ENCODE measurements at regions not wholly inside any gene's neighbourhood (a gene's known extent, or its start where the extent isn't known, plus 50 kb on each side); places are given as distances from the start of the nearest gene placed in this dataset.
"Not testable (repeated sequence)": the region's sequence is repeated elsewhere in the genome, so short reads cannot be mapped to it uniquely, and the experiment has no call there.

DNA sequence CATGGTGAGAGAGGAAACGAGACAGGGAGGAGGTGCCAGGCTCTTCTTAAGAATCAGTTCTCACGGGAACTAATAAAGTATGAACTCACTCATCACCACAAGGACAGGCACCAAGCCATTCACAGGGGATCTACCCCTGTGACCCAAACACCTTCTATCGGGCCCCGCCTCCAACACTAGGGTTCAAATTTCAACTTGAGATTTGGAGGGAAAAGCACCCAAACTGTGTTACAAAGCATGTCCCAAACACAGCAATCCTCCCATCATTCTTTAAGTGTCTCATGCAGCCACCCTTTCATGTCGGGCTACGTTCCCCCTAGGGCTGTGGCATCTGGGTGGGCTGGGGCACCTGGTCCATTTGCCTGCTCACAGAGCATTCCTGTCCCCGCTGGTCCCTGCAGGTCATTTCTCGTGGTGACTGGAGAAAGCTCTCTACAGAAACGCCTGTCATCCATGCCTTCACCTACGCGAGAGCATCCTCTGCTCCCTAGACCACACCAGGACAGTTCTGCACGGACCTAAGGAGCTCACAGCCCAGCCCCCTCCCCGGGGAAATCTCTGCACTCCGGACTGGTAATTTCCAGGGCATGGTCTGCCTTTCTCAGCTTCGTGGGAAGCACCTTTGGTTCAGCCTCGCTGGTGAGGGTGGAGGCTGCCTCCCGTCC is 79.6 kb downstream of the TTLL2 start:
- H3K36me3 Mint-ChIP-seq, result no peaks in the 10 kb centered on the region
- peaks cover 39% of the 10 kb centered on the region for H3K27me3 Mint-ChIP-seq
- no peaks in the 10 kb centered on the region for H3K4me1 Mint-ChIP-seq
- no peaks in the 10 kb centered on the region for H3K9me3 Mint-ChIP-seq
- no peak overlapping the region for H3K4me3 Mint-ChIP-seq
- no peak overlapping the region for H3K27ac Mint-ChIP-seq
- no peak for ATAC-seq

DNA sequence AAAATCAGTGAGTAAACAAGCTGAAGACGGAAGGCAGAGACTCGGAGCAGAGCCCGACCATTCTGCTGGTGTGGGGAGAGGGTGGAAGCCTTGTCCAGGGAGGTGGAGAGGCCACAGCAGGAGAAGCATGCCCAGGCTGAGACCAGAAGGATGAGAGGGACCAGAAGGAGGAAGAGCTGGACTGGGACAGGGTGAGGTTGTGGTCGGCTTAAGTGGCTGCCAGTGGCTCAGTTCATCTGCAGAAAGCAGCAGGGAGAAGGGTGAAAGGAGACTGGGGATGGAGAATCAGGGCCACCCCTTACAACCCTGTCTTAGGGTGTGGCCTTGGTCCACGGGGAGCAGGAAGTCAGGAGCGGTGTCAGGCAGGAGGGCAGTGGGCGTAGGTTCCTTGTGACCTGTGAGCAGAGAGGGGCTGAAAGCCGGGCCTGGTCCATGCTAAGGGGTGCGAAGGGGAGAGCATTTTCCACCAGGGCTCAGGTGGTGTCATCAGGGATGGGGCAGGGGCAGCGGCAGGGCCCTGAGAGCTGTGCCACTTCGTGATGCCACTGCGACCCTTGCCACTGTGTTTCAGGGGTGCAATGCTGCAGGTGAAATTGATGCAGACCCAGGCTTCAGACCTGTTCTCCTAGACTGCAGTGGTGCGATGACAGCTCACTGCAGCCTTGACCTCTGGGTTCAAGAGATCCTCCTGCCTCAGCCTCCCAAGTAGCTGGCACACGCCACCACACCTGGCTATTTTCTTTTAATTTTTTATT is 81.1 kb downstream of the TTLL2 start:
- no peak overlapping the region for H3K4me3 Mint-ChIP-seq
- H3K27ac Mint-ChIP-seq, result no peak overlapping the region
- H3K4me1 Mint-ChIP-seq, result no peaks in the 10 kb centered on the region
- no peaks in the 10 kb centered on the region for H3K9me3 Mint-ChIP-seq
- H3K27me3 Mint-ChIP-seq, result peaks cover 26% of the 10 kb centered on the region
- no peak for ATAC-seq
- H3K36me3 Mint-ChIP-seq, result no peaks in the 10 kb centered on the region

DNA sequence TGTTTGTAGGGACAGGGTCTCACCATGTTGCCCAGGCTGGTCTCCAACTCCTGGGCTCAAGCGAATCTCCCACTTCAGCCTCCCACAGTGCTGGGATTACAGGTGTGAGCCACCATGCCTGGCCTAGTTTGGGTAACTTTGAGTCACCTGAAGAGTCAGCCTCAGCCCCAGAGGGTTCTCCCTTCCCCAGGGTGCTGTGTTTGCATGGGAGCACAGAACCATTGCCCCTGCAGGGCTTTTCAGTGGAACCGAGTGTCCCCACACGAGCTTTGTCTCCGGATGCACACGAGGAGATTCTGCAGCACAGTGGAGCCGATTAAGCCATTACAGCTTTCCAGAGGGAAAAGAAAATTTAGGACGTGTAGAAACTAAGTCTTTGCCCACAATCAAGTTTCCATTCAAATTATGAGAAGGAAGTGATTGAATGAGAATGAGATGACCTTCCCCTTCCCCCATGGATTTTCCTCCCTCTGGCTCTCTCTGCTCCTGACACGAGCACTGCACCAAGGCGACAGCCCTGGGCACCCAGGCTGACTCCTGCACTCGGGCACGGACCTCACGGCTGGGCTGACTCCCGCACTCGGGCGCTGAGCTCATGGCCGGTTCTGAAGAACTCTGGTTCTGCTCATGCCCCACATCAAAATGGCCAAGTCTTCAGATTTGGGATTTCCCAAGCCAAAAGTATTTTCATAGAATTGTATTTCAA is 81.8 kb downstream of the TTLL2 start:
- H3K4me1 Mint-ChIP-seq, H3K4me3 Mint-ChIP-seq, H3K9me3 Mint-ChIP-seq, H3K36me3 Mint-ChIP-seq, H3K27ac Mint-ChIP-seq, ATAC-seq: not testable (repeated sequence)
- H3K27me3 Mint-ChIP-seq, result peaks cover 23% of the 10 kb centered on the region

DNA sequence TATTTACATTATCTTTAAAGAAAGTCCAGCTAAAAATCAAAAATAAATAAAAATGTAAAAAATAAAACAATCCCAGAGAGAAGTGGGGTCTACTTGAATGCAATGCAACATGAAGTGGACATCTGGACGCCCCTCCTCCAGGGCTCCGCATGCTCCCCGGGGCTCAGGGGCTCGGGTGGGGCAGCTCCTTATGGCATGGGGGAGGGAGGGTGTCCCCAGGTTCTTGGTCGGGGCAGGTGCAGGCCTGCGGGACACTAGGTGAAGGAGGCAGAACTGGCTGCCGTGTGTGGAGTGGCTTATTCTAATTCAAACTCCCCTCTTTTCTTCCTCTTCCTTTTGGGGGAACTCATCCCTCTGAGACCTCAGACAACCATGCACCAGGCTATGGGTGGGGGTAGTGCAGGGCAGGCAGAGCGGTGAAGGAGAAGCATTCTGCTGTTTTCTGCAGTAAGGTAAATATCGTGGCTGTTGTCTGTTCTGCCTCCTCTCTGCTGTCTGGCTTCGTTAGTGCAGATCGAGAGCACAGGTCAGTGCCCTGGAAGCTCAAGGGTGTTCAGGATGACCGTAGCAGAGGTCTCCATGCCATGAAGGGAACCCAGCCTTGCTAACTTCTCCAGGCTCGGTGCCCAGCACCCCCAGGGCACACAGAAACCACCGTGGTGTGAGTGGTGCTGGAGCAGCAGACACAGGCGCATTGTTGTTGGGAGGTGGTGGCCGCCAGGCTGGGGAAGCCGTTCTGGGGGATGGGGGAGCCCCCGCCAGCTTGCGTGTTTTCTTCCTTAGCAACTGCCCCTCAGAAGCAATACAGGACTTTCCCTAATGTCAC is 82.6 kb downstream of the TTLL2 start:
- ATAC-seq, result no peak
- H3K27ac Mint-ChIP-seq, result no peak overlapping the region
- H3K36me3 Mint-ChIP-seq, result no peaks in the 10 kb centered on the region
- peaks cover 16% of the 10 kb centered on the region for H3K27me3 Mint-ChIP-seq
- H3K4me3 Mint-ChIP-seq, result no peak overlapping the region
- H3K4me1 Mint-ChIP-seq, result no peaks in the 10 kb centered on the region
- H3K9me3 Mint-ChIP-seq, result no peaks in the 10 kb centered on the region

DNA sequence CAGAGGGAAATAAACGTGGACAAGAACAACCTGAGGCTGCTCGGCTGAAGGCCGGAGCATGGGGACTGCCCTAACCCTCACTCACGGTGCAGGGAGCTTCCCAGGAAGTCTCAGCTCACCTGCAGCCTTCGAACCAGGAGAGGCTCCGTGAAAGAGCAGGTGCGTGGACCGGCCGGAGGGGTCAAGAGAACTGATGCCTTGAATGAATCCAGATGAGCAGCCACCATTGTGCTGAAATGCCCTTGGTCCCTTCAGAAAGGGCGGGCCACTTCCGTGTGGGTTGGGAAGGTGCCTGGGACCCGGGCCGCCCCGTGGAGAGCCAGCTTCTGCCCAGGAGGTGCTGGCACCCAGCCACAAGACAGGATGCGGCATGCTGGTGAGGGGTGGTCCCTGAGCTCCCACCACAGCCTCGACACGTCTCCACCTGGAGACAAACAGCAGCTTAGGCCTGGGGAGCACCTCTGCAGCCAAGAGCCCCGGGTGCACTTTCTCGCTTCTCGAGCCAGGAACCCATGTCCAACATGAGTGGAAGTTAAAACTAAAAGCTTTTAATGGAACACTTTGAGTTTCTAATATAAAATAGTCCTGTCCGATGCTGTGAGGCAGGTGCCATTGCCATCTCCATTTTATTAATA is 83.5 kb downstream of the TTLL2 start:
- Mint-ChIP-seq H3K36me3 (no peaks in the 10 kb centered on the region), H3K4me1 (no peaks in the 10 kb centered on the region), H3K4me3 (no peak overlapping the region), H3K27ac (no peak overlapping the region), H3K9me3 (no peaks in the 10 kb centered on the region), H3K27me3 (peaks cover 15% of the 10 kb centered on the region)
- no peak for ATAC-seq

DNA sequence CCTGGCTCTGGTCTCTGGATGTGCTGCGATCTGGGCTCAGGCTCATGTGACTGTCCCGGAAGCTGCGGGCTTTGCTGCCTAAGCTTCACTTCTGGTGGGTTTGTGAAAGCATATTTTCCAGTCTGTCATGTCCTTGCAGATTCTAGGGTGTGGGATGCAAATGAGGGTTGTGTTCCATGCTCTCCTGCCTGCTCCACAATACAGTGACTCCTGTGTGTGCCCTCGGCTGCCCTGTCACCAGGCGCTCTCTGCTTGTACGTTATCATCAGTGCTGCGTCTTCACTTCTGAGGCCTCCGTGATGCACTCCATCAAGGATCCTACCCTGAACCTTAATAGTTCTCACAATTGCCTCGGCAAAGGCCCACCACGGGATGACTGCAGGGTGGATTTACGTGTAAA is 84.2 kb downstream of the TTLL2 start:
- Mint-ChIP-seq H3K27me3 (peaks cover 15% of the 10 kb centered on the region), H3K9me3 (no peaks in the 10 kb centered on the region), H3K36me3 (no peaks in the 10 kb centered on the region), H3K4me1 (no peaks in the 10 kb centered on the region), H3K27ac (no peak overlapping the region), H3K4me3 (no peak overlapping the region)
- ATAC-seq, result no peak

DNA sequence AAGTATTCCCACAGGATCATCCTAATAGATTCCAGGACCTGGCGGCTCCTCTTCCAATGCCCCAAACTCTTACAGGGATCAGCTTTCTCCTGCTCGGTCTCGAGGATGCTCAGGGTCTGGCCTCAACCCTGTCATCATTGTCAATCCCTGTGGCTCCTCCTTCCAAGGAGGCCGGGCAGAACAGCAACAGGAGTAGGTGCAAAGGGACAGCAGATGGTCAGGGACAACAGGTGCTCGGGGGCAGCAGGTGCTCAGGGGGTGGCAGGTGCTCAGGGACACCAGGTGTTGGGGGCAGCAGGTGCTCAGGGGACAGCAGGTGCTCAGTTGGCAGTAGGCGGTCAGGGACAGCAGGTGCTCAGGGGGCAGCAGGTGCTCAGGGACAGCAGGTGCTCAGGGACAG is 84.8 kb downstream of the TTLL2 start:
- Mint-ChIP-seq H3K36me3 (no peaks in the 10 kb centered on the region), H3K4me3 (no peak overlapping the region), H3K27ac (no peak overlapping the region), H3K9me3 (no peaks in the 10 kb centered on the region), H3K27me3 (peaks cover 15% of the 10 kb centered on the region), H3K4me1 (no peaks in the 10 kb centered on the region)
- ATAC-seq, result no peak

DNA sequence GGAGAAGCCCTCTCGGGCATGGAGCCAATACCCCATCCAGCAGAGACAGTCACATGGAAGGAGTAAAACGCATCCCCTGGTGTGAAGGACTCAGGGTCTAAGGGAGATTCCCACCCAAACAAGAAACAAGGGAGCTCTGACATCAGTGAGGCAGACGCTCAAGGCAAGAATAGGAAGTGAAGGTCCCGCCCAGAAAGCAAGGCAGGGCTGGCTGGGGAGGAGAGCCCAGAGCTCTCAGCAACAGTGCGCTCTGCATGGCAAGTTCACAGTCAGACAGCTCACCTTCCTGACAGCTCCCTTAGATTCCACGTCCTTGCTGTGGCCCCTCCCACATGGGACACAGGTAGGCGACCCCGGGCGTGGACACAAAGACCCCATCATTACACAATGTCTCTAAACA is 85.6 kb downstream of the TTLL2 start:
- Mint-ChIP-seq H3K9me3 (no peaks in the 10 kb centered on the region), H3K27me3 (peaks cover 7% of the 10 kb centered on the region), H3K27ac (no peak overlapping the region), H3K36me3 (no peaks in the 10 kb centered on the region), H3K4me1 (no peaks in the 10 kb centered on the region), H3K4me3 (no peak overlapping the region)
- no peak for ATAC-seq

DNA sequence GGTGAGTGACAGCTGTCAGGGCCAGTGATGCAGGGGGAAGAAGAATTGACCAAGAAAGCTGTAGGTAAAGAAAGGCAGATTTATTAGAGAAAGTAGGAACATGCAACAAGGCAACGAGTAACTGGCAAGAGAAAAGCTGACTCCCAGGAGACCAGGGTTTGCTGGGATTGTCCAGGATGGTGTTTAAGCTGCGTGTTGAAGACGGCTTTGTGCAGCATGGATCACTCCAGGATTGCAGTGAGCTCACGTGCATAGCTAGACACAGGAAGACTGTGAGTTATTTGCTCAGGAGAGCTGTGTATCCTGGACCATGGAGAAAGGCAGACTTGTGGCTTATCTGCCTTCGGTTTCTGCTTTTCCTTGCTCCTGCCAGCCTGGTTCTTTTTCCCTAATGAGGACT is 87.6 kb downstream of the TTLL2 start:
- H3K4me1 Mint-ChIP-seq, result no peaks in the 10 kb centered on the region
- no peak overlapping the region for H3K4me3 Mint-ChIP-seq
- no peaks in the 10 kb centered on the region for H3K36me3 Mint-ChIP-seq
- H3K27ac Mint-ChIP-seq, result no peak overlapping the region
- H3K27me3 Mint-ChIP-seq, result peaks cover 10% of the 10 kb centered on the region
- H3K9me3 Mint-ChIP-seq, result no peaks in the 10 kb centered on the region
- no peak for ATAC-seq

DNA sequence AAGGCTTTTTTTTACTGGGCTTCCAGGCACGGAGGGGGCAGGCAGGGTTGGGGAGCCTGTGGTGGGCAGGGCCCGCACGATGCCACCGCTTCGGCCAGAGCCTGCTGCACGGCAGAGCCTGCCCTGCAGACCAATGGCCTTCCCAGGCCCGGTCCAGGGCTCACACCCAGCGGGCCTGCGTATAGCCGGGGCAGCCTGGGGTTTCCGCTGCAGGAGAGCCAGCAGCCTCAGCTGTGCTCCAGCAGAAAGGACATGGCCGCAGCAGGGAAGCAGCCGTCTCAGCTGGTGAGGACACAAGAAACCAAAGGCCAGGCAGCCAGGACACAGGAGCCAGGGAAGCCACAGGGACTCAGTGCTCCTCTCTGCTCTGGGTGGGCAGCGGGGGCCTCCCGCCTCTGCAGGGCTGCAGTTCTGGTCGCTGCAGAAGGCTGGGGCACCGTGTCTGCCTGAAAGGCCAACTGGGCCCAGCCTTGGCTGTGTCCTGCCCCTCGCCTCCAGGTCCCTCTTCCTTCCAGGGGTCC is 90.6 kb downstream of the TTLL2 start:
- Mint-ChIP-seq H3K4me1 (no peaks in the 10 kb centered on the region), H3K9me3 (no peaks in the 10 kb centered on the region), H3K36me3 (no peaks in the 10 kb centered on the region), H3K27ac (no peak overlapping the region), H3K27me3 (peaks cover 31% of the 10 kb centered on the region), H3K4me3 (no peak overlapping the region)
- no peak for ATAC-seq

DNA sequence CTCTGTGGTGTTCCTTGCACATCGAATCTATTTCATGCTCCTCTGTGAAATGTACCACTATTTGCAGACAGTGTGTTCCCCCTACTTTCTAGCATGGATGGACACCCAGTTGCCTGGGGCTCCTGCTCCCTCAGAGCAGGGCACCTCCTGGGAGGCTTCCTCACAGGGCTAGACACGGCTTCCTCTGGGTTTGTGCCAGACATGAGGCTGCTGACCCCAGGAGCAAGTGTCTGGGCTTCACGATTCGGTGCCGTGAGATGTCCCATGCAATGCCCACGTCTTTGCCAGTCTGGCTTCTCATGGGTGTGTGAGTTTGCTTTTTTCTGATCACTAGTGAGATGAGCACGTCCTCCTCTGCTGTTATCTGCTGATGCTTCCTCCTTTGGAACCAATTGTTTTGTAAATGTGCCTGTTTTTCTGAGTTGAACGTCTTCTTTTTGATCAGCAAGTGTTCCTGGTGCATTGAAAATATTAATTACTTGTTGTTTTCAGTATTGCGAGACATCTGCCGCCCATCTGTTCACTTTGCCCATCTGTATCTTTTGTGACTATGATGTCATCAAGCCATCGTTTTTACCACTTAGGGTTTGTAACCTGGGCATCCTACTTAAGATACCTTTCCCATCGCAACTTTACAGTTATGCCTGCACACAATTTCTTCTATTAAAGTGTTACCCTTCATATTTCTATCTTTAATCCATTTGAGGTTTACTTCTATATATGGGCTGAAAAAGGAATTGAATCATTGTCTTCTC is 92.0 kb downstream of the TTLL2 start:
- Mint-ChIP-seq H3K9me3 (no peaks in the 10 kb centered on the region), H3K27ac (no peak overlapping the region), H3K4me1 (no peaks in the 10 kb centered on the region), H3K4me3 (no peak overlapping the region), H3K36me3 (no peaks in the 10 kb centered on the region), H3K27me3 (peaks cover 31% of the 10 kb centered on the region)
- ATAC-seq, result no peak

DNA sequence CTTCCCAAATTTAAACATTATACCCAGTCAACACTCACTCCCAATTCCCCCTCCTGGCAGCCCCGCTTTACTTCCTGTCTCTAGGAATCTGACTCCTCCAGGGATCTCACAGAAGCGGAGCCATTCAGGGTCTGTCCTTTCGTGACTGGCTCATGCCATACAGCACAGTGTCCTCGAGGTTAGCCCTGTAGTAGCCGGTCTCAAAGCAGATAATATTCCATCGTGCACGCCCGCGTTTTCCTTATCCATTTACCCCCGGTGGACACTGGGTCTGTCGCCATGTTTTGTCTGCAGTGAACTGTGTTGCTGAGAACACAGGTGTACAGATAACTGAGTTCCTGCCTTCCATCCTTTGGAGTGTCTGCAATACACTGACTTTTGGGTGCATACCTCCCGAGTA is 95.3 kb downstream of the TTLL2 start:
- H3K27me3 Mint-ChIP-seq, result peaks cover 31% of the 10 kb centered on the region
- no peak overlapping the region for H3K27ac Mint-ChIP-seq
- ATAC-seq, result no peak
- H3K36me3 Mint-ChIP-seq, result no peaks in the 10 kb centered on the region
- H3K4me3 Mint-ChIP-seq, result no peak overlapping the region
- H3K9me3 Mint-ChIP-seq, result no peaks in the 10 kb centered on the region
- no peaks in the 10 kb centered on the region for H3K4me1 Mint-ChIP-seq

DNA sequence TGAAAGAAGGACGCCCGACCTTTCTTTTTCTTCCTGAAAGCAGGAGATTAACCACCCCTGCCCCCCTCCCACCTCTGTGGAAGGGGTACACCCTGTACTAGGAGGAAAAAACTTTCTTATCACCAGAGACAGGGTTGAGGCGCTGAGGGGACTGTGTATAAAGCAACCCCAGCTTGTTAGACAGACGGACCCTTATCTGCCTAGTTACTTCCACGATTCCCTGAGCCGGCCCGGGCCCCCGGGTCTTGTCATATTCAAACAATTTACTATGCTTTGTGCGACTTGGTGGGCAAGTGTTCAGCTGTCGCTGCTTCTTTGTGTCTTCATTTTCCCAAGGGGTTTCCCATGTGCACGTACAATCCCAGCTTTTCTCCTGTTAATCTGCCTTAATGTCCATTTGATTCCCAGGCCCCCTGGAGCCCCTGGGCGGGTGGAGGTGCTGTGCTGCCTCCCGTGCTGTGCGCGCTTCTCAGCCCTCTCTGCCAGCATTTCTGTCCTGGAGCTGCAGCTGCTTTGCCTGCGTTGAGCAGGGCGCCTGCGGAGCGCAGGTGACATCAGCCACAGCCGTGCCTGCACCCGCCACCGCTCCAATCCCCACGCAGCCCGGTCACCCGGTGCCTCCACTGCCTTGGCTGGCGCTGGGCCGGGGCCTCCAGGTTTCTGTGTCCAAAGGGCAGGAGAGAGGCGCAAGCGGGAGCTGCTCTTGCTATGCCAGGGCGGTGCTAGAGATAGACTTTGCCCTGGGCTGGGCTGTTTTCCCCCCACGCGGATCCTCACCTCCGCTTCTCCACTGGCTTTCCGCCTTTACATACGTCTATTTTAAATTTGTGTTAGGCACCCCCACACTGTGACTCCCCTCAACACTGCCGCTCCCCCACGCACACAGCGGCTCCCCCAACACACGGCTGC is 96.2 kb downstream of the TTLL2 start:
- H3K9me3 Mint-ChIP-seq, result no peaks in the 10 kb centered on the region
- ATAC-seq, result no peak
- no peak overlapping the region for H3K27ac Mint-ChIP-seq
- no peaks in the 10 kb centered on the region for H3K36me3 Mint-ChIP-seq
- H3K27me3 Mint-ChIP-seq, result peaks cover 31% of the 10 kb centered on the region
- H3K4me3 Mint-ChIP-seq, result no peak overlapping the region
- no peaks in the 10 kb centered on the region for H3K4me1 Mint-ChIP-seq

Measured in stimulated activated memory B cell treated with anti-CD40 and anti-IgM and Interleukin-4, amounts not matched to agents 10 μg/mL and 1 μg/mL and 100 μg/mL, for 72 hours (primary cell).